GM19395 (cell line): ENCODE measurements at regions not wholly inside any gene's neighbourhood (a gene's known extent, or its start where the extent isn't known, plus 50 kb on each side); places are given as distances from the start of the nearest gene placed in this dataset.
"Not testable (repeated sequence)": the region's sequence is repeated elsewhere in the genome, so short reads cannot be mapped to it uniquely, and the experiment has no call there.

Experiments
- ATAC-seq: cut with Tn5 transposase; IDR thresholded peaks from one replicate; pipeline ENCODE4 v1.9.1; 2021; ENCODE audit warnings: mild to moderate bottlenecking, moderate library complexity; ENCODE audit not compliant: unreplicated experiment

GRCh38 chr20:19110285-19110684 is 102.2 kb upstream of the SLC24A3 start:
- ATAC-seq, result no peak

GRCh38 chr20:19110881-19111460 is 101.5 kb upstream of the SLC24A3 start:
- no peak for ATAC-seq

GRCh38 chr20:19112828-19113227 is 99.6 kb upstream of the SLC24A3 start:
- ATAC-seq, result no peak

- no peak for ATAC-seq
These were observed 99.0 kb upstream of the SLC24A3 start for GRCh38 chr20:19113343-19113930.

GRCh38 chr20:19114410-19114809 is 98.0 kb upstream of the SLC24A3 start:
- ATAC-seq, result no peak

GRCh38 chr20:19115581-19115980 is 96.9 kb upstream of the SLC24A3 start:
- no peak for ATAC-seq

GRCh38 chr20:19120011-19120410 is 92.4 kb upstream of the SLC24A3 start:
- ATAC-seq, result no peak

GRCh38 chr20:19120569-19120968 is 91.9 kb upstream of the SLC24A3 start:
- ATAC-seq, result no peak

GRCh38 chr20:19121463-19121862 is 91.0 kb upstream of the SLC24A3 start:
- no peak for ATAC-seq

- ATAC-seq, result no peak
These were observed 90.5 kb upstream of the SLC24A3 start for GRCh38 chr20:19121916-19122315.

- no peak for ATAC-seq
These were observed 90.0 kb upstream of the SLC24A3 start for GRCh38 chr20:19122395-19122794.

- no peak for ATAC-seq
These were observed 86.9 kb upstream of the SLC24A3 start for GRCh38 chr20:19125508-19125907.

GRCh38 chr20:19129306-19129705 is 83.1 kb upstream of the SLC24A3 start:
- no peak for ATAC-seq

GRCh38 chr20:19129976-19130612 is 82.3 kb upstream of the SLC24A3 start:
- ATAC-seq, result no peak

- ATAC-seq, result no peak
These were observed 81.8 kb upstream of the SLC24A3 start for GRCh38 chr20:19130613-19130984.

GRCh38 chr20:19137641-19138040 is 74.8 kb upstream of the SLC24A3 start:
- no peak for ATAC-seq

GRCh38 chr20:19138758-19139157 is 73.7 kb upstream of the SLC24A3 start:
- no peak for ATAC-seq

GRCh38 chr20:19139584-19139983 is 72.9 kb upstream of the SLC24A3 start:
- not testable (repeated sequence) for ATAC-seq

GRCh38 chr20:19141998-19142397 is 70.4 kb upstream of the SLC24A3 start:
- ATAC-seq, result no peak

GRCh38 chr20:19143890-19144289 is 68.6 kb upstream of the SLC24A3 start:
- ATAC-seq, result no peak

GRCh38 chr20:19161336-19161735 is 51.1 kb upstream of the SLC24A3 start:
- ATAC-seq, result no peak
